ENCODE measurements at regions not wholly inside any gene's neighbourhood (a gene's known extent, or its start where the extent isn't known, plus 50 kb on each side); places are given as distances from the start of the nearest gene placed in this dataset.

DNA sequence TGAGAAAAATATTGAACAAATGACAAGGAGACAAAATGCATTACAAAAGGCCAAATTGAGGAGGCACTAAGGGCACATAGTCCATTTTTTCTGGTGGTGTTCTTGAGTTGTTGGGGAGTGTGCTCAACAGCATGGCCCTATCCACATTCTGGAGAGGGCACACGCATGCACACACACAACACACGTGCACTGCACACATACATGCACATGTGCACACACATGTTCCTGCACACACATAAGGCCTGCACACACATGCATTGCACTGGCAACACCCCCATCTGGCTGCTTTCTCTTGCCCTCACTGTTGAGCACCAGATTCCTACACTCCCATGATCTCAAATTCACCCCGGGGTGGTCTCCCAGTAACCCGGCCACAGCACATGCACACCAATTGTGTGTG lies 659.2 kb upstream of the RAB6C start:
- H3K9me3 ChIP-seq, result no peaks in the 10 kb centered on the region
- no peaks in the 10 kb centered on the region for H3K4me1 ChIP-seq (ENCODE audit: control insufficient read depth in 1 of 2, insufficient read depth in 1 of 2, low read depth in 1 of 2, low read length in 1 of 2)
- H3K4me3 ChIP-seq (ENCODE audit: low read depth in 1 of 2, low read length in 1 of 2), result no peak overlapping the region
- no peak overlapping the region for H3K27ac ChIP-seq
- no peaks in the 10 kb centered on the region for H3K27me3 ChIP-seq
- no peaks in the 10 kb centered on the region for H3K36me3 ChIP-seq
- TF ChIP-seq CTCF (IDR thresholded peaks at IDR 0.05), result no peak

DNA sequence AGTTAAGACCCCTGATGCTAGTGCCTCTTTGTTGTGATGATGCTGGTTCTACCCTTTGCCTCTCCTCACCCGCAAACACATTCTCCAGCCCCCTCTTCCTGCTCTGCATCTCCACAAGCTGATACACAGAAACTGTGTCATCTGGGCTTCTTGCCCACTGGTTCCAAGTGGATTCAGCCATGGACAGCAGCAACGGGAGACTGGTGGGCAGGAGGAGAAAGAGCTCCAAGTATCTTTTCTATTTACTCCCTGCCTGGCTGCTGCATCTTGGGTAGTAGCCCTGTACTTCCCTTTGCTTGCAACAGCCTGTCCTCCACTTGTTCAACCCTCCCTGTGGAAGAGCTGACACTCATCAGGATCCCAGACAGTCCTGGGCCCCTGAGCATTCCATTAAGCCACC lies 655.1 kb upstream of the RAB6C start:
- H3K4me1 ChIP-seq (ENCODE audit: control insufficient read depth in 1 of 2, insufficient read depth in 1 of 2, low read depth in 1 of 2, low read length in 1 of 2), result no peaks in the 10 kb centered on the region
- no peak overlapping the region for H3K4me3 ChIP-seq (ENCODE audit: low read depth in 1 of 2, low read length in 1 of 2)
- no peaks in the 10 kb centered on the region for H3K36me3 ChIP-seq
- no peaks in the 10 kb centered on the region for H3K9me3 ChIP-seq
- H3K27ac ChIP-seq, result no peak overlapping the region
- H3K27me3 ChIP-seq, result no peaks in the 10 kb centered on the region
- TF ChIP-seq CTCF (IDR thresholded peaks at IDR 0.05), result no peak

GRCh38 chr2:129325151-129325550 lies 654.3 kb upstream of the RAB6C start:
- H3K36me3 ChIP-seq, result no peaks in the 10 kb centered on the region
- no peak overlapping the region for H3K27ac ChIP-seq
- H3K9me3 ChIP-seq, result no peaks in the 10 kb centered on the region
- no peaks in the 10 kb centered on the region for H3K27me3 ChIP-seq
- no peak for TF ChIP-seq CTCF (IDR thresholded peaks at IDR 0.05)
- H3K4me3 ChIP-seq (ENCODE audit: low read depth in 1 of 2, low read length in 1 of 2), result no peak overlapping the region
- H3K4me1 ChIP-seq (ENCODE audit: control insufficient read depth in 1 of 2, insufficient read depth in 1 of 2, low read depth in 1 of 2, low read length in 1 of 2), result no peaks in the 10 kb centered on the region

- Histone ChIP-seq H3K4me3 (ENCODE audit: low read depth in 1 of 2, low read length in 1 of 2) (no peak overlapping the region), H3K4me1 (ENCODE audit: control insufficient read depth in 1 of 2, insufficient read depth in 1 of 2, low read depth in 1 of 2, low read length in 1 of 2) (no peaks in the 10 kb centered on the region), H3K9me3 (no peaks in the 10 kb centered on the region), H3K36me3 (no peaks in the 10 kb centered on the region), H3K27ac (no peak overlapping the region), H3K27me3 (no peaks in the 10 kb centered on the region)
- TF ChIP-seq CTCF (IDR thresholded peaks at IDR 0.05), result no peak
Observed at GRCh38 chr2:129329574-129329973, 649.9 kb upstream of the RAB6C start.

GRCh38 chr2:129330504-129330903 lies 649.0 kb upstream of the RAB6C start:
- no peak overlapping the region for H3K27ac ChIP-seq
- no peaks in the 10 kb centered on the region for H3K9me3 ChIP-seq
- H3K4me1 ChIP-seq (ENCODE audit: control insufficient read depth in 1 of 2, insufficient read depth in 1 of 2, low read depth in 1 of 2, low read length in 1 of 2), result no peaks in the 10 kb centered on the region
- H3K27me3 ChIP-seq, result no peaks in the 10 kb centered on the region
- no peaks in the 10 kb centered on the region for H3K36me3 ChIP-seq
- TF ChIP-seq CTCF (IDR thresholded peaks at IDR 0.05), result no peak
- H3K4me3 ChIP-seq (ENCODE audit: low read depth in 1 of 2, low read length in 1 of 2), result no peak overlapping the region

GRCh38 chr2:129331638-129332037 lies 647.8 kb upstream of the RAB6C start:
- Histone ChIP-seq H3K4me1 (ENCODE audit: control insufficient read depth in 1 of 2, insufficient read depth in 1 of 2, low read depth in 1 of 2, low read length in 1 of 2) (no peaks in the 10 kb centered on the region), H3K27ac (no peak overlapping the region), H3K9me3 (no peaks in the 10 kb centered on the region), H3K36me3 (no peaks in the 10 kb centered on the region), H3K27me3 (no peaks in the 10 kb centered on the region), H3K4me3 (ENCODE audit: low read depth in 1 of 2, low read length in 1 of 2) (no peak overlapping the region)
- no peak for TF ChIP-seq CTCF (IDR thresholded peaks at IDR 0.05)
